Upper lobe of right lung (tissue), 1 donor: ENCODE measurements at regions not wholly inside any gene's neighbourhood (a gene's known extent, or its start where the extent isn't known, plus 50 kb on each side); places are given as distances from the start of the nearest gene placed in this dataset.

Source experiments
- ATAC-seq: fragments of 200-7000 bp; cut with Tn5 transposase; one replicate; pipeline ENCODE4 v1.9.1; 2020; ENCODE audit warnings: mild to moderate bottlenecking, moderate library complexity
- DNase-seq: peaks from one replicate; pipeline ENCODE4 v3.0.0-alpha.2; 2020
- H3K27ac ChIP-seq: fragments of 200-600 bp; one replicate; pipeline ENCODE4 v1.8.0; 2022
- H3K27me3 ChIP-seq: fragments of 200-600 bp; one replicate; pipeline ENCODE4 v1.8.0; 2022; ENCODE audit warnings: mild to moderate bottlenecking
- H3K36me3 ChIP-seq: fragments of 200-600 bp; one replicate; pipeline ENCODE4 v1.8.0; 2022
- H3K4me1 ChIP-seq: fragments of 200-600 bp; one replicate; pipeline ENCODE4 v1.8.0; 2022
- H3K4me3 ChIP-seq: fragments of 200-600 bp; one replicate; pipeline ENCODE4 v1.8.0; 2022; ENCODE audit warnings: mild to moderate bottlenecking
- H3K9me3 ChIP-seq: fragments of 200-600 bp; one replicate; pipeline ENCODE4 v1.8.0; 2022
- CTCF ChIP-seq: fragments of 200-600 bp; IDR thresholded peaks from one replicate; pipeline ENCODE4 v1.8.0; 2022; ENCODE audit warnings: antibody characterized with exemption
- intact Hi-C: fragments of 100-400 bp; cut with DNase I; formaldehyde crosslinking; loops from one replicate; pipeline ENCODE4 v1.11.0; 2022
- donor health status: DM: no; HTN: yes; CAD: no; lungs with severe emphysema.

DNA sequence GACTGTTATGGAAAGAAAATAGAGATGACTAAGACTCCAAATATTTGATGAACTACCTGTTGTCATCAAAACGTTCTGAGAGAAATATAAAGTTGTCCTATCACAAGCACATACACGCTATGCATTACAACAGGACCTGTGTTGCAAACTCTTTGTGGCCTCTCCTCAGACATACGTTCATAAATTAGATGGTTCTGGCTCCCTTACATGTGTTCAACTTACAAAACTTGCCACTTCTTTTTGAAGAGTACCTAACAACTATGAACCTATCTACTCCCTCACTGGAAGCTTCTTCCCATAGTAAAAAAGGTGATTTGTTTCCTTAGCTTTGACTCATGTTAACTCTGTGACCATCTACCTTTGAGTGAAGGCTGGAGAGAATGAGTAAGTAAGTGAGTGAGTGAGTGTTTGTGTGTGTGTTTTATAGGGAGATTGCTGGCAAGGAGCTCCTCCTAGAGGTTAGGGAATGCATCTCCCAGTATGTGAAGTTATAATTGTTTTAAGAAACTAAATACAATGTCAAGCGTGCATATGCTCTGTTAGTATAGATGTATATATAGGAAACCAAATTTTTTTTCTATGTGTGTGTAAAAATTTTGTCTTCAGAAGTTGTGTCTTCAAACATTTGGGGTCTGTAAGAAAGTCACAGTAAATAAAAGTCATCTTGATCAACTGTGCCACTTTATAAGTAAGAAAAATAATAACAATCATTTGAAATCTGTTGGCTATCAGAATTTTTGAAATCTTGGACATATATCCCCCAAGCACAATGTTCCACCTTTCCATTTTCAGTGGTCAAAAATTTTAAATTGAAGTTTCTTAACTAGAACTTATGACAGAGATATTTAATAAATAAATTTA is 1211.1 kb upstream of the GJE1 start:
- DNase-seq (no peak), ATAC-seq (peak; percentile 91)
- Histone ChIP-seq H3K4me1 (no peaks in the 10 kb centered on the region), H3K27me3 (no peaks in the 10 kb centered on the region), H3K9me3 (no peaks in the 10 kb centered on the region), H3K27ac (no peak overlapping the region), H3K36me3 (no peaks in the 10 kb centered on the region), H3K4me3 (no peak overlapping the region)
- intact Hi-C loops, result no loop called here
- peak; percentile 66 for TF ChIP-seq CTCF

- Histone ChIP-seq H3K4me3 (no peak overlapping the region), H3K27me3 (no peaks in the 10 kb centered on the region), H3K36me3 (no peaks in the 10 kb centered on the region), H3K4me1 (no peaks in the 10 kb centered on the region), H3K9me3 (no peaks in the 10 kb centered on the region), H3K27ac (no peak overlapping the region)
- no peak for DNase-seq
- ATAC-seq, result no peak
- intact Hi-C loops, result no loop called here
- no peak for TF ChIP-seq CTCF
These were observed 1214.8 kb upstream of the GJE1 start for GRCh38 chr6:140917911-140918310.

- Histone ChIP-seq H3K4me3 (no peak overlapping the region), H3K27ac (no peak overlapping the region), H3K9me3 (no peaks in the 10 kb centered on the region), H3K36me3 (no peaks in the 10 kb centered on the region), H3K27me3 (no peaks in the 10 kb centered on the region), H3K4me1 (no peaks in the 10 kb centered on the region)
- intact Hi-C loops, result no loop called here
- DNase-seq (no peak), ATAC-seq (no peak)
- no peak for TF ChIP-seq CTCF
These were observed 1217.2 kb upstream of the GJE1 start for GRCh38 chr6:140915551-140915950.

DNA sequence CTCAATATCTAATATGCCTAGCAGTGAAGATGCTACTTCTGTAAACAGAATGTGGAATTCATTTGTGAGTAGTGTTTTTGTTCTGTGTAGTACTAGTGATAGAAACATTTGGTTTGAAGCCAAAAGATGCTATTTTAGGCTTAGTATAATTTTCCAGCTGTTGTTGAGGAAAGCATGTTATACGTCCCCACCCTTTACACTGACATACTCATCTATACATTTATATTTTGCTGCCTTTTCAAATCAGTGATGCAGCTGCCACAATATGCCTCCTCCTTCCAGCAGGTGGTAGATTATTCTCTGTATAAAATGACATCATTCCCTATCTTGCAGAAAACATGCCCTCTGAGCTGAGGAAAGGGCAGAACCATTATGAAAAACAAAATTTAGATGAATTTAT is 1217.6 kb upstream of the GJE1 start:
- no peaks in the 10 kb centered on the region for H3K9me3 ChIP-seq
- no peak overlapping the region for H3K27ac ChIP-seq
- intact Hi-C loops, result no loop called here
- no peaks in the 10 kb centered on the region for H3K4me1 ChIP-seq
- DNase-seq (no peak), ATAC-seq (no peak)
- no peaks in the 10 kb centered on the region for H3K27me3 ChIP-seq
- no peak overlapping the region for H3K4me3 ChIP-seq
- H3K36me3 ChIP-seq, result no peaks in the 10 kb centered on the region
- TF ChIP-seq CTCF, result no peak

DNA sequence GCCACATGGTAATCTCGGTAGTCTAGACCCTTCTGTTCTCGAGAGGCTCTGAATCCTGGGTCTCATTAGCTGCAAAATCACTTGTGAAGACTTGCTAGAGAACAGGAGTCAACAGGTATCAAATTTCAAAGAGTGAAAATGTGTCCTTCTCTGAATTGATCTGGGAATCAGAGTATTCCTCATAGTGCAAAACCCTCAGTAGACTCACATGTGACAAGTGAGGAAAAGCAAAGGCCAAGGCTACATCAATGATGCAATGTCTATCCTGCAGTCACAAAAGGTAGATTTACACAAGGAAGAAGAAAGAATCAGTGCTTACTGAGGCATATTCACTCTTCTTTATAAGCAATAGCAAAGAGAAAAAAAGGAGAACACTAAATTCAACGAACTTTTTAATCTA is 1220.0 kb upstream of the GJE1 start:
- H3K27me3 ChIP-seq, result no peaks in the 10 kb centered on the region
- H3K4me3 ChIP-seq, result no peak overlapping the region
- intact Hi-C loops, result no loop called here
- no peak overlapping the region for H3K27ac ChIP-seq
- H3K9me3 ChIP-seq, result no peaks in the 10 kb centered on the region
- DNase-seq, result no peak
- no peaks in the 10 kb centered on the region for H3K36me3 ChIP-seq
- no peaks in the 10 kb centered on the region for H3K4me1 ChIP-seq
- TF ChIP-seq CTCF, result no peak
- no peak for ATAC-seq
